Lower leg skin (tissue), 3 donors: ENCODE measurements at regions not wholly inside any gene's neighbourhood (a gene's known extent, or its start where the extent isn't known, plus 50 kb on each side); places are given as distances from the start of the nearest gene placed in this dataset.
"Not testable (repeated sequence)": the region's sequence is repeated elsewhere in the genome, so short reads cannot be mapped to it uniquely, and the experiment has no call there.

ENCODE experiments used
- POLR2A ChIP-seq, 2 donors: fragments of 450-650 bp; IDR thresholded peaks; one replicate each; pipeline ENCODE4 v1.6.1; 2016 to 2017; ENCODE audit warnings: antibody characterized with exemption in 2 of 2, mild to moderate bottlenecking in 1 of 2, moderate library complexity in 1 of 2
- TF ChIP-seq, protein P1 (sequence below), 3 donors: fragments of 450-650 bp; IDR thresholded peaks; one replicate each; pipeline ENCODE4 v1.5.1; 2016; ENCODE audit warnings: antibody characterized with exemption in 3 of 3, mild to moderate bottlenecking in 3 of 3, moderate library complexity in 2 of 3

DNA sequence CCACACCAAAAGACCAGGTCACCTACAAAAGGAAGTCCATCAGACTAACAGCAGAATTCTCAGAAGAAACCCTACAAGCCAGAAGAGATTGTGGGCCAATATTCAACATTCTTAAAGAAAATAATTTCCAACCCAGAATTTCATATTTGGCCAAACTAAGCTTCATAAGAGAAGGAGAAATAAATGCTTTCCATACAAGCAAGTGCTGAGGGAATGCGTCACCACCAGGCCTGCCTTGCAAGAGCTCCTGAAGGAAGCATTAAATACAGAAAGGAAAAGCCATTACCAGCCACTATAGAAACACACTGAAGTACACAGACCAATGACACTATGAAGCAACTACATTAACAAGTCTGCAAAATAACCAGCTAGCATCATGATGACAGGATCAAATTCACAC, 209.0 kb downstream of the IPMK start:
- TF ChIP-seq, protein P1, sequence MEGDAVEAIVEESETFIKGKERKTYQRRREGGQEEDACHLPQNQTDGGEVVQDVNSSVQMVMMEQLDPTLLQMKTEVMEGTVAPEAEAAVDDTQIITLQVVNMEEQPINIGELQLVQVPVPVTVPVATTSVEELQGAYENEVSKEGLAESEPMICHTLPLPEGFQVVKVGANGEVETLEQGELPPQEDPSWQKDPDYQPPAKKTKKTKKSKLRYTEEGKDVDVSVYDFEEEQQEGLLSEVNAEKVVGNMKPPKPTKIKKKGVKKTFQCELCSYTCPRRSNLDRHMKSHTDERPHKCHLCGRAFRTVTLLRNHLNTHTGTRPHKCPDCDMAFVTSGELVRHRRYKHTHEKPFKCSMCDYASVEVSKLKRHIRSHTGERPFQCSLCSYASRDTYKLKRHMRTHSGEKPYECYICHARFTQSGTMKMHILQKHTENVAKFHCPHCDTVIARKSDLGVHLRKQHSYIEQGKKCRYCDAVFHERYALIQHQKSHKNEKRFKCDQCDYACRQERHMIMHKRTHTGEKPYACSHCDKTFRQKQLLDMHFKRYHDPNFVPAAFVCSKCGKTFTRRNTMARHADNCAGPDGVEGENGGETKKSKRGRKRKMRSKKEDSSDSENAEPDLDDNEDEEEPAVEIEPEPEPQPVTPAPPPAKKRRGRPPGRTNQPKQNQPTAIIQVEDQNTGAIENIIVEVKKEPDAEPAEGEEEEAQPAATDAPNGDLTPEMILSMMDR (IDR thresholded peaks at IDR 0.05) = not testable (repeated sequence)
- not testable (repeated sequence) for TF ChIP-seq POLR2A (IDR thresholded peaks at IDR 0.05)
